Trophoblast cell (in vitro differentiated cells and primary cell): ENCODE measurements at regions not wholly inside any gene's neighbourhood (a gene's known extent, or its start where the extent isn't known, plus 50 kb on each side); places are given as distances from the start of the nearest gene placed in this dataset.

ENCODE experiments used
- DNase-seq, 2 donors: peaks; one replicate each; pipeline ENCODE4 v3.0.0-alpha.2; 2016
- H2AFZ ChIP-seq: 2 replicates; pipeline ENCODE4 v1.6.1; 2013; ENCODE audit warnings: low read length, moderate library complexity, mild to moderate bottlenecking; ENCODE audit not compliant: insufficient read depth, poor library complexity
- H2AK5ac ChIP-seq: 2 replicates; pipeline ENCODE4 v1.6.1; 2013; ENCODE audit warnings: mild to moderate bottlenecking, low read length
- H2BK120ac ChIP-seq: 2 replicates; pipeline ENCODE4 v1.6.1; 2013; ENCODE audit warnings: low read length, mild to moderate bottlenecking, moderate library complexity; ENCODE audit not compliant: insufficient read depth, poor library complexity
- H2BK12ac ChIP-seq: 2 replicates; pipeline ENCODE4 v1.6.1; 2013; ENCODE audit warnings: mild to moderate bottlenecking, low read length, moderate library complexity
- H2BK5ac ChIP-seq: 2 replicates; pipeline ENCODE4 v1.6.1; 2013; ENCODE audit warnings: low read length, low read depth, moderate library complexity, mild to moderate bottlenecking; ENCODE audit not compliant: poor library complexity
- H3K14ac ChIP-seq: 2 replicates; pipeline ENCODE4 v1.6.1; 2013; ENCODE audit warnings: mild to moderate bottlenecking, low read length
- H3K18ac ChIP-seq: 2 replicates; pipeline ENCODE4 v1.6.1; 2013; ENCODE audit warnings: mild to moderate bottlenecking, low read length
- H3K23ac ChIP-seq: 2 replicates; pipeline ENCODE4 v1.6.1; 2013; ENCODE audit warnings: low read length
- H3K27ac ChIP-seq: 2 replicates; pipeline ENCODE4 v1.5.1; 2013; ENCODE audit warnings: low read depth, mild to moderate bottlenecking, inconsistent platforms, low read length, moderate library complexity
- H3K27me3 ChIP-seq: 2 replicates; pipeline ENCODE4 v1.6.1; 2013; ENCODE audit warnings: inconsistent platforms, mild to moderate bottlenecking, low read length, moderate library complexity; ENCODE audit not compliant: insufficient read depth
- H3K36me3 ChIP-seq, 2 experiments: 1 replicate in 1 of 2; 2 replicates in 1 of 2; pipeline ENCODE4 v1.6.1; 2013; ENCODE audit warnings: low read length in 2 of 2, mild to moderate bottlenecking in 2 of 2, moderate library complexity in 1 of 2; ENCODE audit not compliant: insufficient read depth in 2 of 2, control insufficient read depth in 1 of 2
- H3K4ac ChIP-seq: 2 replicates; pipeline ENCODE4 v1.6.1; 2013; ENCODE audit warnings: low read depth, mild to moderate bottlenecking, low read length, moderate library complexity
- H3K4me1 ChIP-seq, 2 experiments: 1 replicate in 1 of 2; 2 replicates in 1 of 2; pipeline ENCODE4 v1.6.1; 2013; ENCODE audit warnings: low read length in 2 of 2, mild to moderate bottlenecking in 2 of 2, moderate library complexity in 1 of 2; ENCODE audit not compliant: insufficient read depth in 2 of 2, control insufficient read depth in 1 of 2
- H3K4me2 ChIP-seq: 2 replicates; pipeline ENCODE4 v1.6.1; 2013; ENCODE audit warnings: inconsistent platforms, mild to moderate bottlenecking, low read length, moderate library complexity
- H3K4me3 ChIP-seq: 2 replicates; pipeline ENCODE4 v1.5.1; 2013; ENCODE audit warnings: mild to moderate bottlenecking, low read depth, low read length, inconsistent platforms
- H3K79me1 ChIP-seq: one replicate; pipeline ENCODE4 v1.6.1; 2013; ENCODE audit warnings: low read length
- H3K79me2 ChIP-seq: 2 replicates; pipeline ENCODE4 v1.6.1; 2013; ENCODE audit warnings: low read length, mild to moderate bottlenecking; ENCODE audit not compliant: control insufficient read depth, insufficient read depth, poor library complexity
- H3K9ac ChIP-seq: 2 replicates; pipeline ENCODE4 v1.6.1; 2013; ENCODE audit warnings: mild to moderate bottlenecking, low read length
- H3K9me3 ChIP-seq: 2 replicates; pipeline ENCODE4 v1.6.1; 2013; ENCODE audit warnings: low read depth, mild to moderate bottlenecking, control low read depth, inconsistent platforms, low read length; ENCODE audit not compliant: insufficient read depth
- H4K12ac ChIP-seq: 2 replicates; pipeline ENCODE4 v1.6.1; 2013; ENCODE audit warnings: low read depth, mild to moderate bottlenecking, low read length, moderate library complexity
- H4K8ac ChIP-seq: 2 replicates; pipeline ENCODE4 v1.6.1; 2013; ENCODE audit warnings: low read depth, mild to moderate bottlenecking, low read length, moderate library complexity
- H4K91ac ChIP-seq: one replicate; pipeline ENCODE4 v1.6.1; 2013; ENCODE audit warnings: low read depth, mild to moderate bottlenecking, low read length, moderate library complexity
- WGBS: extraction: QIAGEN DNeasy Blood & Tissue Kit; methylation state at CpG from one replicate; pipeline ENCODE4 v1.1.7; 2013; ENCODE audit warnings: missing lambda C conversion rate; ENCODE audit not compliant: insufficient read length, insufficient coverage; ENCODE audit errors: extremely low coverage; 5-methylcytosine and 5-hydroxymethylcytosine counted together

- Histone ChIP-seq H3K4ac (no peak overlapping the region), H2BK5ac (no peak overlapping the region), H3K9me3 (no peaks in the 10 kb centered on the region), H4K8ac (no peak overlapping the region), H3K27me3 (no peaks in the 10 kb centered on the region), H3K4me1 (no peaks in the 10 kb centered on the region), H3K27ac (no peak overlapping the region), H4K12ac (no peak overlapping the region), H4K91ac (no peak overlapping the region), H3K18ac (no peak overlapping the region), H3K23ac (no peak overlapping the region), H3K79me2 (no peaks in the 10 kb centered on the region), H2AFZ (no peak overlapping the region), H3K79me1 (no peaks in the 10 kb centered on the region), H2BK12ac (no peak overlapping the region), H3K36me3 (no peaks in the 10 kb centered on the region), H3K4me3 (no peak overlapping the region), H3K9ac (no peak overlapping the region), H3K4me2 (no peak overlapping the region), H3K14ac (no peak overlapping the region), H2AK5ac (no peak overlapping the region), H2BK120ac (no peak overlapping the region)
- DNase-seq = no peak
- no CpG with 5 or more reads among the region's 1 CpG for WGBS
Measured at GRCh38 chr1:204809488-204809887, 61.2 kb upstream of the NFASC start.

- Histone ChIP-seq H3K27ac (no peak overlapping the region), H3K4ac (no peak overlapping the region), H2BK5ac (no peak overlapping the region), H4K91ac (no peak overlapping the region), H2AK5ac (no peak overlapping the region), H3K9me3 (no peaks in the 10 kb centered on the region), H3K4me2 (no peak overlapping the region), H3K18ac (no peak overlapping the region), H3K23ac (no peak overlapping the region), H3K9ac (no peak overlapping the region), H3K27me3 (no peaks in the 10 kb centered on the region), H2AFZ (no peak overlapping the region), H4K12ac (no peak overlapping the region), H3K4me1 (no peaks in the 10 kb centered on the region), H3K14ac (no peak overlapping the region), H3K36me3 (no peaks in the 10 kb centered on the region), H3K79me2 (no peaks in the 10 kb centered on the region), H4K8ac (no peak overlapping the region), H2BK120ac (no peak overlapping the region), H3K4me3 (no peak overlapping the region), H3K79me1 (no peaks in the 10 kb centered on the region), H2BK12ac (no peak overlapping the region)
- no CpG with 5 or more reads among the region's 1 CpG for WGBS
- no peak for DNase-seq
Measured at GRCh38 chr1:204812842-204813241, 57.8 kb upstream of the NFASC start.

- no peak overlapping the region for H3K27ac ChIP-seq
- H2BK5ac ChIP-seq = no peak overlapping the region
- H3K27me3 ChIP-seq = no peaks in the 10 kb centered on the region
- DNase-seq = no peak
- H3K79me2 ChIP-seq = no peaks in the 10 kb centered on the region
- no peak overlapping the region for H2BK120ac ChIP-seq
- H3K4ac ChIP-seq = no peak overlapping the region
- peak overlapping the region; percentile 13 for H3K23ac ChIP-seq
- H2BK12ac ChIP-seq = no peak overlapping the region
- no peaks in the 10 kb centered on the region for H3K79me1 ChIP-seq
- no peak overlapping the region for H3K4me2 ChIP-seq
- no peak overlapping the region for H3K14ac ChIP-seq
- H3K36me3 ChIP-seq = no peaks in the 10 kb centered on the region
- no peak overlapping the region for H3K18ac ChIP-seq
- H3K9ac ChIP-seq = no peak overlapping the region
- H2AK5ac ChIP-seq = no peak overlapping the region
- no peaks in the 10 kb centered on the region for H3K9me3 ChIP-seq
- H2AFZ ChIP-seq = no peak overlapping the region
- no CpG with 5 or more reads among the region's 2 CpGs for WGBS
- no peak overlapping the region for H4K8ac ChIP-seq
- H4K91ac ChIP-seq = no peak overlapping the region
- H4K12ac ChIP-seq = no peak overlapping the region
- no peak overlapping the region for H3K4me3 ChIP-seq
- H3K4me1 ChIP-seq = no peaks in the 10 kb centered on the region
Measured at GRCh38 chr1:204813522-204813921, 57.1 kb upstream of the NFASC start.

GRCh38 chr1:204814166-204814884 is 56.3 kb upstream of the NFASC start:
- no CpG with 5 or more reads among the region's 7 CpGs for WGBS
- Histone ChIP-seq H3K4me1 (no peaks in the 10 kb centered on the region), H4K91ac (no peak overlapping the region), H3K4me2 (no peak overlapping the region), H3K9me3 (no peaks in the 10 kb centered on the region), H2AK5ac (no peak overlapping the region), H2BK12ac (no peak overlapping the region), H3K14ac (no peak overlapping the region), H2BK5ac (no peak overlapping the region), H2AFZ (no peak overlapping the region), H4K12ac (no peak overlapping the region), H3K79me2 (no peaks in the 10 kb centered on the region), H3K23ac (no peak overlapping the region), H3K27ac (no peak overlapping the region), H4K8ac (no peak overlapping the region), H3K9ac (no peak overlapping the region), H3K27me3 (no peaks in the 10 kb centered on the region), H2BK120ac (no peak overlapping the region), H3K4ac (no peak overlapping the region), H3K36me3 (no peaks in the 10 kb centered on the region), H3K4me3 (no peak overlapping the region), H3K79me1 (no peaks in the 10 kb centered on the region), H3K18ac (no peak overlapping the region)
- no peak for DNase-seq
